Liver (tissue), 8 donors: ENCODE measurements at regions not wholly inside any gene's neighbourhood (a gene's known extent, or its start where the extent isn't known, plus 50 kb on each side); places are given as distances from the start of the nearest gene placed in this dataset.

Experiments
- DNase-seq: peaks from one replicate; pipeline ENCODE4 v3.0.0-alpha.2; 2017; ENCODE audit warnings: low spot score
- H3K27ac ChIP-seq, 2 donors: one replicate each; pipeline ENCODE4 v1.7.0; 2013; ENCODE audit warnings: inconsistent platforms in 2 of 2, low read length in 2 of 2, control low read depth in 1 of 2, low read depth in 1 of 2, mild to moderate bottlenecking in 1 of 2
- H3K27me3 ChIP-seq, 4 donors: one replicate each; pipeline versions ENCODE4 v1.6.1 to v1.7.0; 2013; ENCODE audit warnings: low read length in 3 of 4, inconsistent platforms in 1 of 4, mild to moderate bottlenecking in 1 of 4, moderate library complexity in 1 of 4; ENCODE audit not compliant: control insufficient read depth in 4 of 4, insufficient read depth in 4 of 4
- H3K36me3 ChIP-seq, 4 donors: one replicate each; pipeline versions ENCODE4 v1.6.1 to v1.7.0; 2013; ENCODE audit warnings: low read length in 3 of 4, mild to moderate bottlenecking in 3 of 4, low read depth in 1 of 4, moderate library complexity in 1 of 4; ENCODE audit not compliant: control insufficient read depth in 4 of 4, insufficient read depth in 3 of 4
- H3K4me1 ChIP-seq, 4 donors: one replicate each; pipeline versions ENCODE4 v1.6.1 to v1.7.0; 2013; ENCODE audit warnings: low read length in 3 of 4, mild to moderate bottlenecking in 3 of 4, moderate library complexity in 1 of 4; ENCODE audit not compliant: control insufficient read depth in 4 of 4, insufficient read depth in 4 of 4
- H3K4me3 ChIP-seq, 3 donors: one replicate each; pipeline versions ENCODE4 v1.6.1 to v1.7.0; 2013; ENCODE audit warnings: low read length in 3 of 3, control low read depth in 1 of 3, low read depth in 1 of 3, mild to moderate bottlenecking in 1 of 3
- H3K9ac ChIP-seq, 2 donors: one replicate each; pipeline ENCODE4 v1.7.0; 2013; ENCODE audit warnings: low read length in 2 of 2, mild to moderate bottlenecking in 2 of 2, moderate library complexity in 2 of 2, control low read depth in 1 of 2, low read depth in 1 of 2
- H3K9me3 ChIP-seq, 4 donors: one replicate each; pipeline versions ENCODE4 v1.6.1 to v1.7.0; 2013; ENCODE audit warnings: low read length in 3 of 4; ENCODE audit not compliant: control insufficient read depth in 4 of 4
- CTCF ChIP-seq: fragments of 150-350 bp; IDR thresholded peaks from 2 replicates; pipeline ENCODE4 v1.5.1; 2017; ENCODE audit warnings: improper control_type of control experiment, low read depth, low read length; ENCODE audit not compliant: missing input control
- EGR1 ChIP-seq, 2 donors: IDR thresholded peaks; 2 replicates each; pipeline ENCODE4 v1.6.1; 2016 to 2018; ENCODE audit warnings: antibody characterized with exemption in 2 of 2, low read depth in 2 of 2
- FOXA1 ChIP-seq: IDR thresholded peaks from 2 replicates; pipeline ENCODE4 v1.6.1; 2016; ENCODE audit warnings: antibody characterized with exemption
- FOXA2 ChIP-seq: IDR thresholded peaks from 2 replicates; pipeline ENCODE4 v1.6.1; 2016; ENCODE audit warnings: antibody characterized with exemption
- GABPA ChIP-seq, 2 donors: IDR thresholded peaks in 1 of 2; conservative IDR thresholded peaks in 1 of 2; 2 replicates each; pipeline ENCODE4 v1.6.1; 2016; ENCODE audit warnings: antibody characterized with exemption in 2 of 2, mild to moderate bottlenecking in 1 of 2, moderate library complexity in 1 of 2
- HNF4A ChIP-seq, 2 donors: conservative IDR thresholded peaks; 2 replicates each; pipeline ENCODE4 v1.6.1; 2016; ENCODE audit warnings: antibody characterized with exemption in 2 of 2, mild to moderate bottlenecking in 2 of 2
- HNF4G ChIP-seq: IDR thresholded peaks from 2 replicates; pipeline ENCODE4 v1.6.1; 2016; ENCODE audit warnings: antibody characterized with exemption
- JUND ChIP-seq, 2 donors: IDR thresholded peaks; 2 replicates each; pipeline ENCODE4 v1.6.1; 2016; ENCODE audit warnings: antibody characterized with exemption in 2 of 2
- NR2F2 ChIP-seq: IDR thresholded peaks from 2 replicates; pipeline ENCODE4 v1.6.1; 2016; ENCODE audit warnings: antibody characterized with exemption
- RAD21 ChIP-seq, 2 donors: IDR thresholded peaks; 2 replicates each; pipeline ENCODE4 v1.6.1; 2016; ENCODE audit warnings: antibody characterized with exemption in 2 of 2, mild to moderate bottlenecking in 2 of 2
- RXRA ChIP-seq, 2 donors: IDR thresholded peaks; 2 replicates each; pipeline ENCODE4 v1.6.1; 2017 to 2018; ENCODE audit warnings: antibody characterized with exemption in 2 of 2, mild to moderate bottlenecking in 1 of 2
- SP1 ChIP-seq: IDR thresholded peaks from 2 replicates; pipeline ENCODE4 v1.6.1; 2018; ENCODE audit warnings: antibody characterized with exemption, mild to moderate bottlenecking
- TAF1 ChIP-seq: conservative IDR thresholded peaks from 2 replicates; pipeline ENCODE4 v1.6.1; 2016; ENCODE audit warnings: antibody characterized with exemption, mild to moderate bottlenecking
- YY1 ChIP-seq: IDR thresholded peaks from 2 replicates; pipeline ENCODE4 v1.6.1; 2016; ENCODE audit warnings: antibody characterized with exemption, mild to moderate bottlenecking
- ZBTB33 ChIP-seq: IDR thresholded peaks from 2 replicates; pipeline ENCODE4 v1.6.1; 2016; ENCODE audit warnings: antibody characterized with exemption
- WGBS: extraction: QIAGEN DNeasy Blood & Tissue Kit; methylation state at CpG from one replicate; pipeline ENCODE4 v1.1.7; 2013; 5-methylcytosine and 5-hydroxymethylcytosine counted together
- TF ChIP-seq, protein P1 (sequence below): IDR thresholded peaks from 2 replicates; pipeline ENCODE4 v1.6.1; 2016; ENCODE audit warnings: antibody characterized with exemption
- TF ChIP-seq, protein P2 (sequence below): IDR thresholded peaks from 2 replicates; pipeline ENCODE4 v1.6.1; 2016; ENCODE audit warnings: antibody characterized with exemption
- TF ChIP-seq, protein P3 (sequence below): IDR thresholded peaks from 2 replicates; pipeline ENCODE4 v1.6.1; 2016; ENCODE audit warnings: antibody characterized with exemption, mild to moderate bottlenecking
- donor health status: healthy.
- donor health status: healthy.
- donor health status: healthy.
- donor health status: healthy.
- donor health status: healthy.

DNA sequence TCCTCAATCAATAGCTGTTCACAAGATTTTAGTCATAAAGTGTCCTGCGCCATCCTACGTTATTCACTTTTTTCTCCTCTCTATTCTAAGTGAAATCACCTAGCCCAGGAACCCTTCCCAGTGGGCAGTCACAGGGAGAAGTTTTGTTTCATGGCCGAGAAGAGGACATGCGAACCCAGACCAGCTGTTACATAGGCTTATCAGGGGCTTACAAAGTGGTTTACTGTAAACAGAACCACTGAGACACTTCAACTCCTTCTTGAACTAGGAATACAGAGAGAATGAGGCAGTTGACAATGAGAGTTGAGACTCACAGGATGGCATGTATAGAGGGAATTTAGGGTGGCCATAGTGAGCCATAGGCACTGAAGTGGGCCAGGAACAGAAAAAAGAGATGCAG lies 246.9 kb upstream of the GLI3 start:
- H3K9me3 ChIP-seq = no peaks in the 10 kb centered on the region
- H3K27ac ChIP-seq = no peak overlapping the region
- no peaks in the 10 kb centered on the region for H3K4me1 ChIP-seq
- H3K4me3 ChIP-seq = no peak overlapping the region
- TF ChIP-seq, protein P1, sequence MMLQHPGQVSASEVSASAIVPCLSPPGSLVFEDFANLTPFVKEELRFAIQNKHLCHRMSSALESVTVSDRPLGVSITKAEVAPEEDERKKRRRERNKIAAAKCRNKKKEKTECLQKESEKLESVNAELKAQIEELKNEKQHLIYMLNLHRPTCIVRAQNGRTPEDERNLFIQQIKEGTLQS = no peak
- no peak for TF ChIP-seq SP1
- no peak for TF ChIP-seq CTCF
- no peak for TF ChIP-seq RXRA (IDR thresholded peaks at IDR 0.05)
- no peak for TF ChIP-seq JUND (IDR thresholded peaks at IDR 0.05)
- TF ChIP-seq FOXA1 = no peak
- no peak for TF ChIP-seq TAF1
- TF ChIP-seq, protein P2, sequence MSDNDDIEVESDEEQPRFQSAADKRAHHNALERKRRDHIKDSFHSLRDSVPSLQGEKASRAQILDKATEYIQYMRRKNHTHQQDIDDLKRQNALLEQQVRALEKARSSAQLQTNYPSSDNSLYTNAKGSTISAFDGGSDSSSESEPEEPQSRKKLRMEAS = no peak
- TF ChIP-seq GABPA (IDR thresholded peaks at IDR 0.05 in 1 of 2, conservative IDR thresholded peaks at IDR 0.05 in 1 of 2) = no peak
- TF ChIP-seq, protein P3, sequence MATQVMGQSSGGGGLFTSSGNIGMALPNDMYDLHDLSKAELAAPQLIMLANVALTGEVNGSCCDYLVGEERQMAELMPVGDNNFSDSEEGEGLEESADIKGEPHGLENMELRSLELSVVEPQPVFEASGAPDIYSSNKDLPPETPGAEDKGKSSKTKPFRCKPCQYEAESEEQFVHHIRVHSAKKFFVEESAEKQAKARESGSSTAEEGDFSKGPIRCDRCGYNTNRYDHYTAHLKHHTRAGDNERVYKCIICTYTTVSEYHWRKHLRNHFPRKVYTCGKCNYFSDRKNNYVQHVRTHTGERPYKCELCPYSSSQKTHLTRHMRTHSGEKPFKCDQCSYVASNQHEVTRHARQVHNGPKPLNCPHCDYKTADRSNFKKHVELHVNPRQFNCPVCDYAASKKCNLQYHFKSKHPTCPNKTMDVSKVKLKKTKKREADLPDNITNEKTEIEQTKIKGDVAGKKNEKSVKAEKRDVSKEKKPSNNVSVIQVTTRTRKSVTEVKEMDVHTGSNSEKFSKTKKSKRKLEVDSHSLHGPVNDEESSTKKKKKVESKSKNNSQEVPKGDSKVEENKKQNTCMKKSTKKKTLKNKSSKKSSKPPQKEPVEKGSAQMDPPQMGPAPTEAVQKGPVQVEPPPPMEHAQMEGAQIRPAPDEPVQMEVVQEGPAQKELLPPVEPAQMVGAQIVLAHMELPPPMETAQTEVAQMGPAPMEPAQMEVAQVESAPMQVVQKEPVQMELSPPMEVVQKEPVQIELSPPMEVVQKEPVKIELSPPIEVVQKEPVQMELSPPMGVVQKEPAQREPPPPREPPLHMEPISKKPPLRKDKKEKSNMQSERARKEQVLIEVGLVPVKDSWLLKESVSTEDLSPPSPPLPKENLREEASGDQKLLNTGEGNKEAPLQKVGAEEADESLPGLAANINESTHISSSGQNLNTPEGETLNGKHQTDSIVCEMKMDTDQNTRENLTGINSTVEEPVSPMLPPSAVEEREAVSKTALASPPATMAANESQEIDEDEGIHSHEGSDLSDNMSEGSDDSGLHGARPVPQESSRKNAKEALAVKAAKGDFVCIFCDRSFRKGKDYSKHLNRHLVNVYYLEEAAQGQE = no peak
- TF ChIP-seq FOXA2 = no peak
- no peak for TF ChIP-seq NR2F2
- no peak for TF ChIP-seq ZBTB33
- no peak for TF ChIP-seq YY1
- no peak for TF ChIP-seq EGR1 (IDR thresholded peaks at IDR 0.05; ENCODE audit: low read depth in 2 of 2)
- TF ChIP-seq HNF4G = no peak
- TF ChIP-seq RAD21 (IDR thresholded peaks at IDR 0.05) = no peak
- TF ChIP-seq HNF4A (conservative IDR thresholded peaks at IDR 0.05) = no peak
- no peaks in the 10 kb centered on the region for H3K36me3 ChIP-seq
- peaks cover 0 to 7% (median 0%) of the 10 kb centered on the region in 4 donors for H3K27me3 ChIP-seq
- 76% methylated on average over 4 of the region's 4 CpGs for WGBS
- H3K9ac ChIP-seq = no peak overlapping the region
- no peak for DNase-seq
